HG02973 (cell line): ENCODE measurements at regions not wholly inside any gene's neighbourhood (a gene's known extent, or its start where the extent isn't known, plus 50 kb on each side); places are given as distances from the start of the nearest gene placed in this dataset.
"Not testable (repeated sequence)": the region's sequence is repeated elsewhere in the genome, so short reads cannot be mapped to it uniquely, and the experiment has no call there.

ENCODE experiments used
- ATAC-seq: cut with Tn5 transposase; IDR thresholded peaks from one replicate; pipeline ENCODE4 v1.9.1; 2021; ENCODE audit warnings: moderate library complexity; ENCODE audit not compliant: unreplicated experiment

- ATAC-seq = no peak
Observed at GRCh38 chr22:34416022-34416860, 496.0 kb upstream of the LARGE1 start.

- ATAC-seq = not testable (repeated sequence)
Observed at GRCh38 chr22:34422948-34423347, 502.7 kb upstream of the LARGE1 start.

- no peak for ATAC-seq
Observed at GRCh38 chr22:34427436-34427835, 507.2 kb upstream of the LARGE1 start.

GRCh38 chr22:34427841-34428240 is 507.6 kb upstream of the LARGE1 start:
- ATAC-seq = no peak

- ATAC-seq = no peak
Observed at GRCh38 chr22:34429314-34429713, 509.0 kb upstream of the LARGE1 start.

GRCh38 chr22:34430386-34430785 is 510.1 kb upstream of the LARGE1 start:
- no peak for ATAC-seq

- no peak for ATAC-seq
Observed at GRCh38 chr22:34434371-34434770, 514.1 kb upstream of the LARGE1 start.

- no peak for ATAC-seq
Observed at GRCh38 chr22:34437140-34437539, 516.9 kb upstream of the LARGE1 start.

GRCh38 chr22:34454598-34454997 is 534.3 kb upstream of the LARGE1 start:
- no peak for ATAC-seq

- ATAC-seq = no peak
Observed at GRCh38 chr22:34462795-34463194, 542.5 kb upstream of the LARGE1 start.

GRCh38 chr22:34475886-34476285 is 555.6 kb upstream of the LARGE1 start:
- no peak for ATAC-seq

GRCh38 chr22:34476762-34477161 is 556.5 kb upstream of the LARGE1 start:
- ATAC-seq = no peak

GRCh38 chr22:34481090-34481489 is 560.8 kb upstream of the LARGE1 start:
- ATAC-seq = no peak

- no peak for ATAC-seq
Observed at GRCh38 chr22:34486381-34486780, 566.1 kb upstream of the LARGE1 start.

GRCh38 chr22:34489861-34490260 is 569.6 kb upstream of the LARGE1 start:
- no peak for ATAC-seq

- no peak for ATAC-seq
Observed at GRCh38 chr22:34490886-34491285, 570.6 kb upstream of the LARGE1 start.

GRCh38 chr22:34493486-34493885 is 572.5 kb upstream of the ISX start:
- ATAC-seq = no peak

- ATAC-seq = no peak
Observed at GRCh38 chr22:34501366-34501965, 564.5 kb upstream of the ISX start.

- ATAC-seq = no peak
Observed at GRCh38 chr22:34502821-34503220, 563.1 kb upstream of the ISX start.

- no peak for ATAC-seq
Observed at GRCh38 chr22:34508797-34509196, 557.2 kb upstream of the ISX start.

GRCh38 chr22:34526681-34527080 is 539.3 kb upstream of the ISX start:
- no peak for ATAC-seq

GRCh38 chr22:34534101-34534500 is 531.9 kb upstream of the ISX start:
- ATAC-seq = no peak

GRCh38 chr22:34567367-34567766 is 498.6 kb upstream of the ISX start:
- no peak for ATAC-seq
